ENCODE measurements at regions not wholly inside any gene's neighbourhood (a gene's known extent, or its start where the extent isn't known, plus 50 kb on each side); places are given as distances from the start of the nearest gene placed in this dataset.

- DNase-seq (ENCODE audit: low spot score) = no peak
- no peak for TF ChIP-seq CTCF (IDR thresholded peaks at IDR 0.05; ENCODE audit: extremely low read depth, missing control alignments)
Observed at GRCh38 chr2:74050151-74050550, 65.4 kb downstream of the TET3 start.

DNA sequence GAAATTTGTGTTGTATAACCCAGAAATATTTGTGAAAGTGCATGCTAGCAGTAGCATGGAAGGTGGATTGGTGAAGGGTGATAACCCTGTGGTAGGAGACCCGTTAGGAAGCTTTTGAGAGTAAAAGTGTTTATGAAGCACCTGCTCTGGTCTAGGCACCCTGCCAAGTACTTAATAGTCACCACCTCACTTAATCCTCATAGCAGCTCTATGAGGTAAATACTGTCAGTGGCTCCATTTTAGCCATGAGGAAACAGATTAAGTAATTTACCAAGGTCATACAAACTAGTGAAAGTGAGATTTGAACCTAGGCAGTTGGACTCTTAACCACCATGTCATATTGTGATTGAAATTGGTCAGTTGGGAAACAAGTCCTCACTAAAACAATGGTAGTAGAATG lies 66.8 kb downstream of the TET3 start:
- TF ChIP-seq CTCF (IDR thresholded peaks at IDR 0.05; ENCODE audit: extremely low read depth, missing control alignments) = no peak
- no peak for DNase-seq (ENCODE audit: low spot score)

DNA sequence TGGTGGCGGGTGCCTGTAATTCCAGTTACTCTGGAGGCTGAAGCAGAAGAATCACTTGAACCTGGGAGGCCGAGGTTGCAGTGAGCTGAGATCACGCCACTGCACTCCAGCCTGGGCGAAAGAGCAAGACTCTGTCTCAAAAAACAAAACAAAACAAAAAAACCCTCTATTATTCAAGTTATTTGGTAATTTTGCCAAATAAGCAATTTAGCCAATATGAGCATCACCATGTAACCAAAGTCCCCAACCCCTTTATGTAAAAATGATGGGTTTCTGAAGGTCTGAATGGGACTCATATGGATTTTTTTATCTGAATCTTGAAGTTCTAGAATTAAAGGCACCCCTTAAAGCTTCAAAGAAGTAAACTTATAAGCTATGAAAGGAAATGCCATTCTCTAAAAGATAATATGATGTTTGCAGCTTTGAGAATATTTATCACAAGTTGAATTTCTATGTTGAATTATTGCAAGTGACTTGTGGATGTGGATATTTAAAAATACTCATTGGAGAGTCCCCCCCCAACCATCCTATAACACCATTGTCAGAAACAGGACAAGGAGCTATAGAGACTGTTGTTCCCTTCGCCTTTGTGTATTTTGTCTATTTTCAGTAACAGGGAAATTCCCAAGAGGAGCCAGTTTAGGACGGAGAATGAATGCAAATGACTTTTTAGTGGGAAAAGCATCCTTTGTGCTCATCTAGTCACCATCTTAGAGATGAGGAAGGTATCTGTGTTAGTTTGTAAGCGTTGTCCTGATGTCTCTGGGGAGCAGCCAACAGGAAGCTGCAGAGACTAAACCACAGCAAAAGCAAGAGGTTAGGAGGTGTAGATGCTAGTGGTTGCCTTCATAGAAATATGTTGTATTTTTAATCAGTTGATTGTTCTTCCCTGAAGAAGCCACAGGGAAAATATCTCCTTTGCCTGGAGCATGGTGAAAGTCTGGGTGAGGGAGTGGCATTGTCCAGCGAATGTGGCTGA lies 68.3 kb downstream of the TET3 start:
- no peak for TF ChIP-seq CTCF (IDR thresholded peaks at IDR 0.05; ENCODE audit: extremely low read depth, missing control alignments)
- peak; percentile 46 for DNase-seq (ENCODE audit: low spot score)

DNA sequence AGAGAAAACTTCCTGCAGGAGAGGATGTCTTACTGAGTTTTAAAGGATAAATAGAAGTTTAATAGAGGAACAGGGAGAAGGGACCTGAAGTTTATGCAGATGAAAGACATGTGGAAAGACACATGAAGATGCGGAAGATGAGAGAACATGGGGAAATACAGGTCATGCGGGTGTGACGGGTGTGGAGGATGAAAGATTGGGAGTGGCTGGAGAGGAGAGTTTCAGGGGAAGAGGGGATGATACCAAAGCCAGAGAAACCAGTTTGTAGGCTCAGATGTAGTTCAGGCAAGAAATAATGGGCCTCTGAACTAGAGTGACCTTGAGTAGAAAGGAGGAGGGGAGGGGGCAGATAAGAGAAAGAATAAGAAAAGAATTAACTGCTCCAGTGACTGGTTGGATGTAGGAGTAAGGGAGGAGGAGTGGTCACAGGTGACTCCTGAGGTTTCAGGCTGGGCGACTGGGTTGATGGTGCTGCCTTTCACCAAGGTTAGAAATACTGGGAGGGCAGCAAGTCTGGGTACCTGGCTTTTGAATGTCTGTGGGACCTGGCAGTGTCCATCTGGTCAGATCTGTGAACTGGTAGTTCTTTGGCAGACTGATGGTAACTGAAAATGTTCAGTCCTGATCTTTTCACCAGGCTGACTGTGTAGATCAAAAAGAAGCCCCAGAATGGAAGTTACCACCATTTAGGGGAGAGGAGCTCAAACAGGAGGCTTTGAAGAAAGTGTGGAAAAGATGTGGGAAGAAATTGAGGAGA lies 69.4 kb downstream of the TET3 start:
- TF ChIP-seq CTCF (IDR thresholded peaks at IDR 0.05; ENCODE audit: extremely low read depth, missing control alignments) = no peak
- no peak for DNase-seq (ENCODE audit: low spot score)

- DNase-seq (ENCODE audit: low spot score) = no peak
- TF ChIP-seq CTCF (IDR thresholded peaks at IDR 0.05; ENCODE audit: extremely low read depth, missing control alignments) = no peak
Observed at GRCh38 chr2:74059137-74059775, 74.5 kb downstream of the TET3 start.

DNA sequence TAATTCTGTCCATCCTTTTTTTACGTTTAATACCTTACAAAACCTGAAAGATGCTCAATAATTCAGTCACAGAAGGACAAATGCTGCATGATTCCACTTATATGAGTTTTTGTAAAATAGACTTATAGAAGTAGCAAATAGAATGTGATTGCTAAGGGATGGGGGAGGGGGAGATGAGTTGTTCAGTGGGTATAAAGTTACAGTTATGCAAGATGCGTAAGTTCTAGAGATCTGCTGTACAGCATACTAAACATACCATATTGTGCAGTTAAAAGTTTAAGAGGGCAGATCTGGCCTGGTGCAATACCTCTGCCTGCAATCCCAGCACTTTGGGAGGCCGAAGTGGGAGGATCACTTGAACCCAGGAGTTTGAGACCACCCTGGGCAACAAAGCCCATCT lies 78.8 kb downstream of the TET3 start:
- DNase-seq (ENCODE audit: low spot score) = no peak
- no peak for TF ChIP-seq CTCF (IDR thresholded peaks at IDR 0.05; ENCODE audit: extremely low read depth, missing control alignments)
